WTC11 (cell line): ENCODE measurements at regions not wholly inside any gene's neighbourhood (a gene's known extent, or its start where the extent isn't known, plus 50 kb on each side); places are given as distances from the start of the nearest gene placed in this dataset.

Source experiments
- SP1 ChIP-seq: sonication (generic); formaldehyde crosslinking; conservative IDR thresholded peaks from 2 replicates; pipeline ENCODE4 v1.8.1; 2022; ENCODE audit warnings: missing genetic modification reagents
- ZBTB21 ChIP-seq: sonication (generic); formaldehyde crosslinking; IDR thresholded peaks from 2 replicates; pipeline ENCODE4 v1.8.1; 2023; ENCODE audit warnings: mild to moderate bottlenecking, missing genetic modification reagents, borderline replicate concordance
- ZNF232 ChIP-seq: sonication (generic); formaldehyde crosslinking; IDR thresholded peaks from 2 replicates; pipeline ENCODE4 v1.8.0; 2022; ENCODE audit warnings: mild to moderate bottlenecking, missing genetic modification reagents
- ZNF416 ChIP-seq: fragments of 250-450 bp; sonication (Bioruptor Pico); IDR thresholded peaks from 2 replicates; pipeline ENCODE4 v1.9.0; 2021; ENCODE audit warnings: mild to moderate bottlenecking, inconsistent platforms
- TF ChIP-seq, protein P1 (sequence below): sonication (generic); formaldehyde crosslinking; IDR thresholded peaks from 2 replicates; pipeline ENCODE4 v1.8.1; 2022; ENCODE audit warnings: low read depth, missing genetic modification reagents, borderline replicate concordance
- TF ChIP-seq, protein P2 (sequence below): fragments of 200-600 bp; IDR thresholded peaks from 2 replicates; pipeline ENCODE4 v1.8.0; 2022; ENCODE audit warnings: antibody characterized with exemption

DNA sequence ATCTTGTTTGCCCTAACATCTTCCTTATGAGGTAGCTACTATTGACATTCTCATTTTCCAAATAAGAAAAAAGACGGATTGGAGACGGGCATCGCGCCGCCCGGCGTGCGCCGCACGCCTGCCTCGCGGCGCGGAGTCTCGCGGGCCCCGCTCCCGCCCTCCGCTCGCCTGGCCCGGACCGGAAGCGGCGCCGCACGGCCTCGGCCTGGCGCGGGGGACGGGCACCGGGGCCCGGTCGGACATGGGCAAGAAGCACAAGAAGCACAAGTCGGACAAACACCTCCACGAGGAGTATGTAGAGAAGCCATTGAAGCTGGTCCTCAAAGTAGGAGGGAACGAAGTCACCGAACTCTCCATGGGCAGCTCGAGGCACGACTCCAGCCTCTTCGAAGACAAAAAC, 112.0 kb downstream of the IL12A start:
- TF ChIP-seq, protein P1, sequence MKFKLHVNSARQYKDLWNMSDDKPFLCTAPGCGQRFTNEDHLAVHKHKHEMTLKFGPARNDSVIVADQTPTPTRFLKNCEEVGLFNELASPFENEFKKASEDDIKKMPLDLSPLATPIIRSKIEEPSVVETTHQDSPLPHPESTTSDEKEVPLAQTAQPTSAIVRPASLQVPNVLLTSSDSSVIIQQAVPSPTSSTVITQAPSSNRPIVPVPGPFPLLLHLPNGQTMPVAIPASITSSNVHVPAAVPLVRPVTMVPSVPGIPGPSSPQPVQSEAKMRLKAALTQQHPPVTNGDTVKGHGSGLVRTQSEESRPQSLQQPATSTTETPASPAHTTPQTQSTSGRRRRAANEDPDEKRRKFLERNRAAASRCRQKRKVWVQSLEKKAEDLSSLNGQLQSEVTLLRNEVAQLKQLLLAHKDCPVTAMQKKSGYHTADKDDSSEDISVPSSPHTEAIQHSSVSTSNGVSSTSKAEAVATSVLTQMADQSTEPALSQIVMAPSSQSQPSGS (CRISPR knock-in tag), result no peak
- TF ChIP-seq, protein P2, sequence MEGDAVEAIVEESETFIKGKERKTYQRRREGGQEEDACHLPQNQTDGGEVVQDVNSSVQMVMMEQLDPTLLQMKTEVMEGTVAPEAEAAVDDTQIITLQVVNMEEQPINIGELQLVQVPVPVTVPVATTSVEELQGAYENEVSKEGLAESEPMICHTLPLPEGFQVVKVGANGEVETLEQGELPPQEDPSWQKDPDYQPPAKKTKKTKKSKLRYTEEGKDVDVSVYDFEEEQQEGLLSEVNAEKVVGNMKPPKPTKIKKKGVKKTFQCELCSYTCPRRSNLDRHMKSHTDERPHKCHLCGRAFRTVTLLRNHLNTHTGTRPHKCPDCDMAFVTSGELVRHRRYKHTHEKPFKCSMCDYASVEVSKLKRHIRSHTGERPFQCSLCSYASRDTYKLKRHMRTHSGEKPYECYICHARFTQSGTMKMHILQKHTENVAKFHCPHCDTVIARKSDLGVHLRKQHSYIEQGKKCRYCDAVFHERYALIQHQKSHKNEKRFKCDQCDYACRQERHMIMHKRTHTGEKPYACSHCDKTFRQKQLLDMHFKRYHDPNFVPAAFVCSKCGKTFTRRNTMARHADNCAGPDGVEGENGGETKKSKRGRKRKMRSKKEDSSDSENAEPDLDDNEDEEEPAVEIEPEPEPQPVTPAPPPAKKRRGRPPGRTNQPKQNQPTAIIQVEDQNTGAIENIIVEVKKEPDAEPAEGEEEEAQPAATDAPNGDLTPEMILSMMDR, result no peak
- TF ChIP-seq SP1 (CRISPR knock-in tag) (no peak), ZNF232 (CRISPR knock-in tag) (no peak), ZBTB21 (no peak), ZNF416 (CRISPR knock-in tag) (no peak)
